Lung (tissue), 11 donors: ENCODE measurements at regions not wholly inside any gene's neighbourhood (a gene's known extent, or its start where the extent isn't known, plus 50 kb on each side); places are given as distances from the start of the nearest gene placed in this dataset.

Experiments used
- ATAC-seq: fragments of 200-7000 bp; cut with Tn5 transposase; one replicate; pipeline ENCODE4 v1.9.1; 2020; ENCODE audit warnings: moderate number of reproducible peaks; ENCODE audit not compliant: insufficient read depth, low FRiP score
- DNase-seq, 3 donors: peaks; one replicate each; pipeline ENCODE4 v3.0.0-alpha.2; 2013 to 2017
- H3K27ac ChIP-seq, 2 donors: one replicate each; pipeline ENCODE4 v1.5.1; 2013; ENCODE audit warnings: mild to moderate bottlenecking in 2 of 2, moderate library complexity in 2 of 2, control low read depth in 1 of 2, inconsistent platforms in 1 of 2, low read depth in 1 of 2, low read length in 1 of 2
- H3K27me3 ChIP-seq, 3 donors: one replicate each; pipeline ENCODE4 v1.5.1; 2013; ENCODE audit warnings: low read length in 2 of 3; ENCODE audit not compliant: control insufficient read depth in 3 of 3, insufficient read depth in 3 of 3
- H3K36me3 ChIP-seq, 4 donors: one replicate each; pipeline ENCODE4 v1.5.1; 2013; ENCODE audit warnings: low read length in 4 of 4, mild to moderate bottlenecking in 1 of 4, moderate library complexity in 1 of 4; ENCODE audit not compliant: control insufficient read depth in 4 of 4, insufficient read depth in 4 of 4
- H3K4me1 ChIP-seq, 5 donors: one replicate each; pipeline ENCODE4 v1.5.1; 2013; ENCODE audit warnings: low read length in 5 of 5, mild to moderate bottlenecking in 2 of 5, moderate library complexity in 1 of 5; ENCODE audit not compliant: control insufficient read depth in 5 of 5, insufficient read depth in 5 of 5
- H3K4me3 ChIP-seq: one replicate; pipeline ENCODE4 v1.5.1; 2013; ENCODE audit warnings: mild to moderate bottlenecking, control low read depth, moderate library complexity
- H3K9ac ChIP-seq, 2 donors: one replicate each; pipeline ENCODE4 v1.5.1; 2013; ENCODE audit warnings: low read length in 2 of 2, control low read depth in 1 of 2; ENCODE audit not compliant: insufficient read depth in 1 of 2
- H3K9me3 ChIP-seq, 4 donors: one replicate each; pipeline ENCODE4 v1.5.1; 2013; ENCODE audit warnings: low read length in 3 of 4, mild to moderate bottlenecking in 1 of 4, moderate library complexity in 1 of 4; ENCODE audit not compliant: control insufficient read depth in 4 of 4, insufficient read depth in 3 of 4
- WGBS, 2 donors: extraction: QIAGEN DNeasy Blood & Tissue Kit; methylation state at CpG; one replicate each; pipeline ENCODE4 v1.1.7; 2013; 5-methylcytosine and 5-hydroxymethylcytosine counted together
- TF ChIP-seq, protein P1 (sequence below): IDR thresholded peaks from 2 replicates; pipeline ENCODE4 v1.5.1; 2012; ENCODE audit warnings: mild to moderate bottlenecking; ENCODE audit errors: control extremely low read depth, extremely low read depth
- donor health status: control.
- donor health status: control.
- donor health status: Bipolar disorder and iron deficiency.
- donor health status: healthy.
- donor health status: DM: yes; HTN: yes; CAD: no.

DNA sequence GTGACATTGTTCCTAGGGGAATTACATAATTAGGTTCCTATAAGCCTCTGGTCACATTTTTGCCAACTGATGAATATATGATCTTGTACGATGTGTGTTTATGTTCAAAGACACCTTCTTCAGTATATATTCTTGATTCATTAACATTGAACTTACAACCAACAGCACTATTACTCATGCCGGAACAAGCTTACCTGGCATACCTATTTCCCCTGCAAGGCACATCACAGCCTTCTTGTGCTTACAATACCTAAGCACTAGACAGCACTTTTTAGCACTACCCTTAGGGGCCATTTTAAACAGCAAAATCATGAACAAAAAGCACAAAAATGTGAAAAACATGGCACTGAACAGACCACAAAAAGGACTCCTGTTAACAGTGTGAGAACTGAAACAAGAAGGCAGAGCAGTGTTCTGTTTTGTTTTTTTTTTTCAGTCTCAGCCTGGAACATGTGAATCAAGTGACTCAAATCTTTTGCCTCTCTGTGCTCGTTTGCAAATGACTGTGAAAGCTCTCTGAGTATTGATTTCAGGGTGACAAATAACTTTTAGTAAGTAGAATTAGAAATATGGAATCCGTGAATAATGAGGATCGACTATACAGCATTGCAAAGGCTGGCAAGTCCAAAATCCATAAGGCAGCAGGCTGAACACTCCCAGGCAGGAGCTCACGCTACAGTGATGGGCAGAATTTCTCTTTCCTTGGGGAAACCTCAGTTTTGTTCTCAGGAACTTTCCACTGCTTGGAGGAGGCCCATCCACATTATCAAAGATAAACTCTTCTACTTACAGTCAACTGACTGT, 102.3 kb upstream of the TSHZ2 start:
- Histone ChIP-seq H3K4me3 (no peak overlapping the region), H3K36me3 (no peaks in the 10 kb centered on the region), H3K9ac (no peak overlapping the region), H3K27me3 (no peaks in the 10 kb centered on the region), H3K4me1 (no peaks in the 10 kb centered on the region), H3K9me3 (peaks cover 0 to 4% (median 0%) of the 10 kb centered on the region in 4 donors), H3K27ac (no peak overlapping the region)
- 83 to 90% methylated on average over 6 of the region's 6 CpGs for WGBS, 2 donors
- DNase-seq, result no peak
- no peak for ATAC-seq
- TF ChIP-seq, protein P1, sequence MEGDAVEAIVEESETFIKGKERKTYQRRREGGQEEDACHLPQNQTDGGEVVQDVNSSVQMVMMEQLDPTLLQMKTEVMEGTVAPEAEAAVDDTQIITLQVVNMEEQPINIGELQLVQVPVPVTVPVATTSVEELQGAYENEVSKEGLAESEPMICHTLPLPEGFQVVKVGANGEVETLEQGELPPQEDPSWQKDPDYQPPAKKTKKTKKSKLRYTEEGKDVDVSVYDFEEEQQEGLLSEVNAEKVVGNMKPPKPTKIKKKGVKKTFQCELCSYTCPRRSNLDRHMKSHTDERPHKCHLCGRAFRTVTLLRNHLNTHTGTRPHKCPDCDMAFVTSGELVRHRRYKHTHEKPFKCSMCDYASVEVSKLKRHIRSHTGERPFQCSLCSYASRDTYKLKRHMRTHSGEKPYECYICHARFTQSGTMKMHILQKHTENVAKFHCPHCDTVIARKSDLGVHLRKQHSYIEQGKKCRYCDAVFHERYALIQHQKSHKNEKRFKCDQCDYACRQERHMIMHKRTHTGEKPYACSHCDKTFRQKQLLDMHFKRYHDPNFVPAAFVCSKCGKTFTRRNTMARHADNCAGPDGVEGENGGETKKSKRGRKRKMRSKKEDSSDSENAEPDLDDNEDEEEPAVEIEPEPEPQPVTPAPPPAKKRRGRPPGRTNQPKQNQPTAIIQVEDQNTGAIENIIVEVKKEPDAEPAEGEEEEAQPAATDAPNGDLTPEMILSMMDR, result no peak

DNA sequence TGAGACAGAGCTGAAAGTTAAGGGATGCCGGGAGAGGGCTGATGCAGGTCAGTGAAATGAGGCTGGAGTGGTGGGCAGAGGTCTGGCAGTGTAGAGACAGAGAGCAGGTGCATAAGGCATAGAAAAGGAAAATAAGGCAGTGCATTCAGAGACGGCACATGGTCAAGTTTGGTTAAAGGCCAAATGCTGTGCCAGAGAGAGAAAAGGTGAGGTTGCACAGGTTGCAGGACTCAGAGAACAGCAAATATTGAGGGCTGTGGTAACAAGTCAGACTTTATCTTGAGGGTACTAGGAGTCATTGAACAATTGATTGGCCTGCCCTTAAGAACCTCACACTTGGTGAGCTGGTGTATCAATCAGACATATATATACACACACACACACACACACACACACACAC, 102.9 kb upstream of the TSHZ2 start:
- DNase-seq, result no peak
- Histone ChIP-seq H3K27me3 (no peaks in the 10 kb centered on the region), H3K9me3 (peaks cover 0 to 4% (median 0%) of the 10 kb centered on the region in 4 donors), H3K9ac (no peak overlapping the region), H3K4me1 (no peaks in the 10 kb centered on the region), H3K4me3 (no peak overlapping the region), H3K36me3 (no peaks in the 10 kb centered on the region), H3K27ac (no peak overlapping the region)
- no peak for ATAC-seq
- WGBS, 2 donors, result 87 to 95% methylated on average over 2 of the region's 2 CpGs
- TF ChIP-seq, protein P1, result no peak

- DNase-seq (no peak), ATAC-seq (no peak)
- H3K27ac ChIP-seq, result no peak overlapping the region
- H3K4me1 ChIP-seq, result no peaks in the 10 kb centered on the region
- peaks cover 0 to 4% (median 1%) of the 10 kb centered on the region in 4 donors for H3K9me3 ChIP-seq
- WGBS, 2 donors, result 67 to 80% methylated on average over 4 of the region's 4 CpGs
- H3K4me3 ChIP-seq, result no peak overlapping the region
- no peak overlapping the region for H3K9ac ChIP-seq
- H3K36me3 ChIP-seq, result no peaks in the 10 kb centered on the region
- TF ChIP-seq, protein P1, result no peak
- H3K27me3 ChIP-seq, result no peaks in the 10 kb centered on the region
These were observed 104.9 kb upstream of the TSHZ2 start for GRCh38 chr20:52867305-52867704.
